SU-DHL-6 (cell line): ENCODE measurements at regions not wholly inside any gene's neighbourhood (a gene's known extent, or its start where the extent isn't known, plus 50 kb on each side); places are given as distances from the start of the nearest gene placed in this dataset.

Source experiments
- EZH2phosphoT487 ChIP-seq: fragments of 200-600 bp; sonication (generic), shearing (Covaris generic); conservative IDR thresholded peaks from 2 replicates; pipeline ENCODE4 v1.6.1; 2018; ENCODE audit warnings: mild to moderate bottlenecking, antibody characterized with exemption, low read length, moderate library complexity, mixed read lengths
- TF ChIP-seq, protein P1 (sequence below): fragments of 200-600 bp; sonication (generic); IDR thresholded peaks from one replicate; pipeline ENCODE4 v1.5.1; 2017; ENCODE audit warnings: antibody characterized with exemption, mild to moderate bottlenecking, low read length, moderate library complexity; ENCODE audit not compliant: insufficient read depth, poor library complexity, severe bottlenecking

DNA sequence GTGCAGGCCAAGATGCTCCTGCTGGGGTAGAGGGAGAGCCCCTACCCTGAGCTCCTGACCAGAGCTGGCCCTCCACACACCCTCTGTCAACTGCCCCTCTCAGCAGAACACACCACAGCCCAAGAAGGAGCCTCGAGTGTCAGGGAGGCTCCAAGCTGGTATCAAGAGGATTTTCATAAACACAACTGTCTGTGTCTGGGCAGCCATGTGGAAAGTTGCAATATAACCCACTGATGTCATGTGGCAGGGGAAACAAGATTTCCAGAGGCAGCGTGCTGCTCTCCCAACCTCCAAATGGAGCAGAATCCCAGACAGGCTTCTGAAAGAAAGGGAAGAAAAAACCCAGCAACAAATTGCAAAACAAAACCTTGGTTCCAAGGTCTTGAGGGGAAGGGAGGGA lies 569.9 kb downstream of the BUD13 start:
- no peak for TF ChIP-seq EZH2phosphoT487
- TF ChIP-seq, protein P1, sequence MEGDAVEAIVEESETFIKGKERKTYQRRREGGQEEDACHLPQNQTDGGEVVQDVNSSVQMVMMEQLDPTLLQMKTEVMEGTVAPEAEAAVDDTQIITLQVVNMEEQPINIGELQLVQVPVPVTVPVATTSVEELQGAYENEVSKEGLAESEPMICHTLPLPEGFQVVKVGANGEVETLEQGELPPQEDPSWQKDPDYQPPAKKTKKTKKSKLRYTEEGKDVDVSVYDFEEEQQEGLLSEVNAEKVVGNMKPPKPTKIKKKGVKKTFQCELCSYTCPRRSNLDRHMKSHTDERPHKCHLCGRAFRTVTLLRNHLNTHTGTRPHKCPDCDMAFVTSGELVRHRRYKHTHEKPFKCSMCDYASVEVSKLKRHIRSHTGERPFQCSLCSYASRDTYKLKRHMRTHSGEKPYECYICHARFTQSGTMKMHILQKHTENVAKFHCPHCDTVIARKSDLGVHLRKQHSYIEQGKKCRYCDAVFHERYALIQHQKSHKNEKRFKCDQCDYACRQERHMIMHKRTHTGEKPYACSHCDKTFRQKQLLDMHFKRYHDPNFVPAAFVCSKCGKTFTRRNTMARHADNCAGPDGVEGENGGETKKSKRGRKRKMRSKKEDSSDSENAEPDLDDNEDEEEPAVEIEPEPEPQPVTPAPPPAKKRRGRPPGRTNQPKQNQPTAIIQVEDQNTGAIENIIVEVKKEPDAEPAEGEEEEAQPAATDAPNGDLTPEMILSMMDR: no peak
